ENCODE measurements at regions not wholly inside any gene's neighbourhood (a gene's known extent, or its start where the extent isn't known, plus 50 kb on each side); places are given as distances from the start of the nearest gene placed in this dataset.
"Not testable (repeated sequence)": the region's sequence is repeated elsewhere in the genome, so short reads cannot be mapped to it uniquely, and the experiment has no call there.

DNA sequence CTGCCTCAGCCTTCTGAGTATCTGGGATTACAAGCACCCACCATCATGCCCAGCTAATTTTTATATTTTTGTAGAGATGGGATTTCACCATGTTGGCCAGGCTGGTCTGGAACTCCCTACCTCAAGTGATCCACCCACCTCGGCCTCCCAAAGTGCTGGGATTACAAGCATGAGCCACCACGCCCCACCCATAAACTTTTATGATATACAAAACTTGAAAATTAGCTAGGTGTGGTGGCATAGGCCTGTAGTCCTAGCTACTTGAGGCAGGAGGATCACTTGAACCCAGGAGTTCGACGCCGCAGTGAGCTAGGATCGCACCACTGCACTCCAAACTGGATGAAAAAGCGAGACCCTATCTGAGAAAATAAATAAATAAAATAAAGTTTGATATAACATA, 149.5 kb upstream of the ATF7IP start:
- DNase-seq = not testable (repeated sequence)

DNA sequence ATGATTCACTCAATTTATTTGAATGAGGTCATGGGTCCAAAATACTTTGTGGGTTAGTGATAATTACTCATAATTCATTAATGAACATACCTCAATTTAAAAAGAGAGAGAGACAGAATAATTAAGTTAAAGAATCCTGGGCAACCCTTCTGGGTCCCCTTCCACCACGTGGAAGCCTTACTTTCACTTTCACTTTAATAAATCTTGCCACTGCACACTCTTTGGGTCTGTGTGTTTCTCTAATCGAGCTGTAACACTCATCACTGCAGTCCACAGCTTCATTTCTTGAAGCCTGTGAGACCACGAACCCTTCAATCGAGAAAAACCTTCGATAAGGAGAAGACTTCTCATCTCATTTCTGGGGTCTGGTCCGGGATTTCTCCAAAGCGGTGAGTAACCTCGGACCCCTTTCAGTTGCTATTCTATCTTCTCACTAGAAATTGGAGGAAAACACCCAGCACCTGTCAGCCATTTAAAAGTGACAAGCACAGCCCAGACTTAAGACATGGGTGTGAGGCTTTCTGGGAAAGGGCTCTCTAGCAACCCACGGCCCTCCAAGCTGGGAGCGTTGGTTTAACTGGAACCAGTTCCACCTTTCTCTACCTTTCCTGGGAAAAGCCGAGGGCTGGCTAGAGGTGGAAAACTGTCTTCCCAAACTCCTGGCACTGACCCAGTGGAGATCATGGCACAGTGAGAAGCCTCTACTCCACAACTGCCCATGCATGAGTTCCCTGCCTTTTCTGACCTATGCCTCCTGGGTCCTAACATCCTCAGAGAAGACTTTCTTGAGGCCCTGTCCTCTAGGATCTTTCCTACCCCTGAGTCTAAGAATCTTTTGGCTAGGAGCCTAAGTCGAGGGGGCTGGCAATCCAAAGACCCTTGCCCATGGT, 148.8 kb upstream of the ATF7IP start:
- no peak for DNase-seq

DNA sequence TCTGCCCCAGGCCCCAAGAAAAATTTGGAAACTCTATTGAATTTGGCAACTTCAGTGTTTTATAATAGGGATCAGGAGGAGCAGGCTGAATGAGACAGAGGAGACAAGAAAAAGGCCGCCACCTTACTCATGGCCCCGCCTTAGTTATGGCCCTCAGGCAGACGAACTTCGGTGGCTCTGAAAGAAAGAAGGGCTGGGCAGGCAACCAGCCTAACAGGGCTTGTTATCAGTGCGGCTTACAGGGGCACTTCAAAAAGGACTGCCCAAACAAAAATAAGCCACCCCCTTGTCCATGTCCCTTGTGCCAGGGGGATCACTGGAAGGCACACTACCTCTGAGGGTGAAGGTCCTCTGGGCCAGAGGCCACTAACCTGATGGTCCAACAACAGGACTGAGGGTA, 146.3 kb upstream of the ATF7IP start:
- DNase-seq = no peak

DNA sequence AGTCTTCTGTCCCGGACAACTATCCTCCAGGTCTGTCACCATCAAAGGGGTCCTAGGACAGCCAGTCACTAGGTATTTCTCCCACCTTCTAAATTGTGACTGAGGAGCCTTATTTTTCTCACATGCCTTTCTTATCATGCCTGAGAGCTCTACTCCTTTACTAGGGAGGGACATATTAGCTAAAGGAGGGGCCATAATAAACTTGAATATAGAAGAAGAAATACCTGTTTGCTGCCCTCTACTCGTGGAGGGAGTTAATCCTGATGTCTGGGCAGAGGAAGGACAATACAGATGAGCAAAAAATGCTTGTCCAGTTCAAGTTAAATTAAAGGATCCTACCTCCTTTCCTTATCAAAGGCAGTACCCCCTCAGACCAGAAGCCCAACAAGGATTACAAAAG, 145.8 kb upstream of the ATF7IP start:
- DNase-seq = not testable (repeated sequence)

DNA sequence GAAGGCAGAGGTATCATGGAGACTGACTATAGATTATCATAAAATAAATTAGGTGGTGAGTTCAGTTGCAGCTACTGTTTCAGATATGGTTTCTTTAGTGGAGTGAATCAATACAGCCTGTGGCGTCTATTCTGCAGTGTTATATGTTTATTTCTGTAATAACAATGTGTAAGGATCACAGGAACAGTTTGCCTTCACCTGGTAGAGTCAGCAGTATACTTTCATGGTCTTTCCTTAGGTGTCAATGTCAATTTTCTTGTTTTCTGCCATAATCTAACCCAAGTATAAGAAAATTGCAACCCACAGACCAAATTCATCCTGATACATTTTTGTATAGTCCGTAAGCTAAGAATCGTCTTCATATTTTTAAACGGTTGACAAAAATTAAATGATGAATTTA, 140.4 kb upstream of the ATF7IP start:
- no peak for DNase-seq

DNA sequence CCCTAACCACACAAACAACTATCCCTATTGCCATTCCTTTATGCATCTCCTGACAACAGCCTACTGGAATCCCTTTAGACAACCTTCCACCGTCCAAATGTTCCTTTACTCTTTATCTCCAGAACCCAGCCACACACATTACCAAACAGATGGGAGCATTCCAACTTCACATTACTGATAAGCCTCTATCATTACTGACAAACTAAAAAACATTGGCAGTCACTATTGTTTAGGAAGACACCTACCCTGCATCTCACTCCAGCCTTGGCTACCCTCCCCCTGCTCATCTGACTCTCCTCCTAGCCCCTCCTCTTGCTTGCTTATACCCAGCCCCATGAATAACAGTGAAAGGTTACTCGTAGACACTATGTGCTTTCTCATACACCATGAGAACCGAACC, 130.3 kb upstream of the ATF7IP start:
- DNase-seq = not testable (repeated sequence)

DNA sequence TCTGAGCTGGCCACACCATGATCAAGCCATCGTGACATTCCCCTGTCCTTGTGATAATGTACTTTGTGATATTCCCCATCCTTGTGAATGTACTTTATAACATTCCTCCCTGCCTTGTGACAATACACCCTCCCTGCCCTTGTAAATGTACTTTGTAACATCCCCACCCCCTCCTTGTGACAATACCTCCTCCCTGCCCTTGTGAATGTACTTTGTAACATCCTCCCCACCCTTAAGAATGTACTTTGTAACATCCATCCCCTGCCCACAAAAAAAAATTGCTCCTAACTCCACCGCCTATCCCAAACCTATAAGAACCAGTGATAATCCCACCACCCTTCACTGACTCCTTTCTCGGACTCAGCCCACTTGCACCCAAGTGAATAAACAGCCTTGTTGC, 128.8 kb upstream of the ATF7IP start:
- not testable (repeated sequence) for DNase-seq

DNA sequence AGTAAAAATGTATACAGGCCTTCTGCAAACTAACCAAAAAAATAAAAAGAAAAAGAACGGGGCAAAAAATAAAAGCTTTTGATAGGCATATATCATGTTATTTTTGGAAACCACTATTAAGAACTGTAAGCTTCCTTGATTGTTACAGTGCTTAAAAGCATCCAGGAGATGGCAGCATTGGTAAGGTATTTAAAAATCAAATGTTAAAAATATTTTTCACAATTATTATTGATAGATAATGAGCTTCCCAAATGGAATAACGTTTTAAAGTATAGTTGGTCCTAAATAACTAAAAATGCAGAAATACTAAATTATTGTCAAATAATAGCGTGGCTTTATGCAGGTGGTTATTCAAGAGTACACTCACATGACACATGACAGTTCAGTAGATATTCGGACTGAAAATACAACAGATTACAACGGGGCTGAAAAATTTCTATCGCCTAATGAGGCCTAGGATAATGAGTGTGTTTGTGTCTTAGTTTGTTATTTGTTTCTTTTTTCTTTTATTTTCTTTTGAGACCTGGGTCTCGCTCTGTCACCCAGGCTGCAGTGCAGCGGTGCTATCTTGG, 127.2 kb upstream of the ATF7IP start:
- no peak for DNase-seq

DNA sequence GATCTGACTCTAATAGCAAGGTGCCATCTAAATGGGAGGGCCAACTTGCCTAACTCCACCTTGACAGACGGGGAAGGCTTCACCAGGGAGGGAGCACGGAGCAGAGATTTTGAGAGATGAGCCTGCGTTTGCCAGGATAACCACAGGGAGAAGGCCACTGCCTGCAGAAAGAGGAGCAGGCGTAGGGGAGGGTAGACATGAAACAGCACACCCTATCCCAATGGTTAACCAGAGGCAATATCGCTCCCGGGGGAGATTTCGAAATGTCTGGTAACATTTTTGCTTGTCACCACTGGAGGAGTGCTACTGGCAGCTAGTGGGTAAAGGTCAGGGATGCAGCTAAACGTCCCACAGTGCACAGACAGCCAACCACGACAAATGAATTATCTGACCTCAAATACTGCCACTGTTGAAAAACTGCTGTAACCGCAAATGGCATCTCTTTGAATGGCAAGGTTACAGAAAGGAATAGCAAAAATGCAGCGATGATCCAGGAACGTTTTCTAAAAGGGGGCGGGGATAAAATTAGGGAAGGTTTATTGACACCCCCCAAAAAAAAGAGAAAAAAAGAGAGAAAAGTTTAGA, 126.0 kb upstream of the ATF7IP start:
- no peak for DNase-seq

DNA sequence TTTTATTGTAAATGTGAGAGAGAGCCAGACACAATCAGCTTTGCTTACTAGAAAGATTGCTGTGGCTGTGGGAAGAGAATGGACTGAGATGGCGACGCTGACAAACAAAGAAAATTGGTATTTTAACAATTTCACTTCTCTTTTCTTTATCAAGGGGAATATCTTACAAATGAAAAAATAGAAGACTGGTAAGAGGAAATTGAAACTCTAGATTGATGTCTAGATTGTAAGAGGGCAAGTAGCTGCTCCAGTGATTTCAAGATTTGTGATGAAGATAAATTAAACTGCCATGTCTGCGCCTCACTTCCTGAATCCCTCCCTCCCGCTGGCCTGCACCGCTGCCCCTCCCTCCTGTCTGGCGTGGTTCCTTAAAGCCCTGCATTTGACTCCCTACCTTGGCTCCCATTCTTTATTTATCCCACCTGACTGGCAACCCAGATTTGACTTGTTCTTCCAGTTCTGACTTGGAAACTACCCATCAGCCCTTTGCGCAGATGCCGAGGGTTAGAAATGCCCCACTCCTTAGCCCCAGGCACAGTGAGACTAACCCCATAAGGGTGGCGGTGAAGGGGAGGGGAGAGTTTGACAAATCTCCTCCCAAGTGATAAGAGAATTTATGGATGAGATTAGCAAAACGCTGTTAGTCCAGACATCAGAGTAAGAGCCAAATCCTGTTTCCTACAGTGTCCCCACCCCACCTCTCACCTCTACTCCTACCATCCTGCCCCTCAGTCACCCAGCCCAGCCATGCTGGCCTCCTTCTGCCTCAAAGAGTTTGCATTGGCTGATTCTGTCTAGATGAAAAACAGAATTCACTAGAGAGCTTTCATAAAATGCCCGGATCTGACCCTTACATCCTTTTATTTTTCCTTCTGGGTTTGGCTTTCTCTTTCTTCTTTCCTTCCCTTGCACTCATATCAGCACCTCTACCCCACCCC, 125.3 kb upstream of the ATF7IP start:
- no peak for DNase-seq

DNA sequence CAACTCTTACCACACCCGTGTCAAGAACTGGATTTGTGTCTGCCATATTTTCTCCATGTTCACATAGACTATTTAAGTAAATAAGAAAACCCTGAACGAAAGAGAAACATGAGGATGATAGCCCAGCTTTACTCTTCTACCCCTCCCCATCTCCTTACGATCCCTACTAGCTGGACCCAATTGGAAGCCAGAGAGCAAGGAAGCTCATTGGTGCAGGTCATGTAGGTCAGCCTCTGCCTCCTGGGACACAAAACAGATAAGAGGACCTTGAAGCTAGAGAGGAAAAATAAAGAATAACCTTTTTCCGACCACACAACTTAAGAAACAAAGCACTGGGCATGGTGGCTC, 124.6 kb upstream of the ATF7IP start:
- DNase-seq = no peak

DNA sequence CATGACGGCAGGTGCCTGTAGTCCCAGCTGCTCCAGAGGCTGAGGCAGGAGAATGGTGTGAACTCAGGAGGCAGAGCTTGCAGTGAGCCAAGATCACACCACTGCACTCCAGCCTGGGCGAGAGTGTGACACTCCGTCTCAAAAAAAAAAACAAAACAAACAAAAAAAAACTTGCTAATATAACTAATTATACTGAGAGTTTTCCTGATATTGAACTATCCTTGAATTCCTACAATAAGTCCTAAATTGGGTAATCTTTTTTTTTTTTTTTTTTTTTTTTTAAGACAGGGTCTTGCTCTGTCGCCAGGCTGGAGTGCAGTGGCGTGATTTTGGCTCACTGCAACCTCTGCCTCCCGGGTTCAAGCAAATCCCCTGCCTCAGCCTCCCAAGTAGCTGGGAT, 122.7 kb upstream of the ATF7IP start:
- DNase-seq = not testable (repeated sequence)

DNA sequence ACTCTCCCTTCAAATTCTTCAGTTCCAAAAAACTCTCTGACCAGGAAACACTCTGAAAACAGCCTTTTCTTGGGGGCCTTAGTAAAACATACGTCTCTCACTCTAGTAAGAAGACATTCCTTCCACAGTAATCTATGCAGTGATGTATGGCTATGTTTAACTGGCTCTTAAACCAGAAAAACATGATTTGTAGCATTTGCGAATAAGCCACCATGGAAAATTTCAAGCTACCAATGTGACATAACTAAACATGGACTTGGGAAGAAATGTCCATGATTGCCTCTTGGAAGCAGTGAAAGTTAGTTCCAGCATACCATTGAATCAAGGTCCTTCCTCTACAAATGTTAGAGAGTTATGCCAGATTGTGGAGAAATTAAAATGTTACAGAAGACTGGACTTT, 121.5 kb upstream of the ATF7IP start:
- no peak for DNase-seq

DNA sequence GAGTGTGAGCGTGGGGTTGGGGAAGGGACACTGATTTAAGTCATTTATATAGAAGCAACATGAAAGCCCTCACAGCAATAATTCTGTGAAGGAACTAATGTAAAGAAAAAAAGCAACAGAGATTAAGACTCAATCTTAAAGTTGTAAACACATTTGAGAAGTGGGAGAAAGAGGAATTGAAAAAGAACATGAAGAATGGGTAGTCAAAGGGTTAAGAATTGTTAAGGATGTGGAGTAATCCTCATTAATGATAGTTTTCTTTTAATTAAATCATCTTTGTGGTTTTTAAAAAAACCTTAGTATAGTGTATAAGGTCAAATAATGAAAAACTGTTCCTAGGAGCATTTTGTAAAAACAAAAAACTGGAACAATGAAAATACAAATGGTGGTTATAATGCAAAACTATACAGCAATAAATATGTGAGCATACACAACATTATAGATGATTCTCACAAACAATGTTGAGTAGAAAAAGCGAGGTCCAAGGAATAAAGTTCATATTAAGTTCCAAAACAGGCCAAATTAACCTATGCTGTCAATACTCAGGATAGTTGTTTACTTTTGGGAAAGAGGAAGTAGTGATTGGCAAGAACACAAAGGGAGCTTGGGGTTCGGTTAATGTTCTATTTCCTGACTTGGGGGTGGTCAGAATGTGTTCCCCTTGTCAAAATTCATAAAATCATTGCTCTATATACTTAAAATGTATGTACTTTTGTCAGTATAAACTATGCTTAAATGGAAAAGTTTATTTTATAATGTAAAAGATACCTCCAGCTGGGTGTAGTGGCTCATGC, 120.4 kb upstream of the ATF7IP start:
- DNase-seq = no peak

DNA sequence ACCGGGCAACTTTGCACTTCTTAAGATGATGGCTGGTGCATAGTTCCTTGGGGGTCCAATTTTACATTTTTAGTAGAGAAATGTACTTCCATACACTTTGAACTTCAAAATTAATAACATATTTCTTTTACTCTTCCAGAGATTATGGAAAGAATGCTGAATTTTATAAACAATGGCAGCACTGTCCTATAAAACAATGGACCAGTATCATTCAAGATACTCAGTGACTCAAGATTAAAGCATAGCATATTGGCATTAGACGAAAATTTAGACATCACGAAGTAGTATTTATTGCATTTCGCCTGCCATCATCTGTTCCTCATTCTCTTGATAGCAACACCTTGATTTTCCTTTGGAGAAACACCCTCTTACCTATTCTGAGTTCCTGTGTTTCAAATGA, 118.3 kb upstream of the ATF7IP start:
- DNase-seq = no peak

DNA sequence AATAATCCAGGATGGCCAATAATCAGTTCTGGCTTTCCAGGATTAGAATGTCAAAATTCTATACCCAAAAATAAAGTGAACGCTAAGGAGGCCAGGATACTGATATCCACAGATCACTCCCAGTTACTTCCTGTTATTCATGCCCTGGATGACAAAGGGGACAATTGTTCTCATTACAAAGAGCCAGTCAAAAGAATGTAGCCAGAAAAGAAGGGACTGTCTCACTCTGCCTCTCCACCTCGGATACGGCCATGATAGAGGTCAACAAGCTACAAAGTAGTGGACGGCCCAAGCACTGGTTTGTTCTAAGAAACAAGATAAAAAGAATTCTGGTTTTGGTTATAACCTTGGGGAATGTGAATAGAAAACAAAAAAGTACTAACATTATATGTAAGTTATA, 116.1 kb upstream of the ATF7IP start:
- no peak for DNase-seq

DNA sequence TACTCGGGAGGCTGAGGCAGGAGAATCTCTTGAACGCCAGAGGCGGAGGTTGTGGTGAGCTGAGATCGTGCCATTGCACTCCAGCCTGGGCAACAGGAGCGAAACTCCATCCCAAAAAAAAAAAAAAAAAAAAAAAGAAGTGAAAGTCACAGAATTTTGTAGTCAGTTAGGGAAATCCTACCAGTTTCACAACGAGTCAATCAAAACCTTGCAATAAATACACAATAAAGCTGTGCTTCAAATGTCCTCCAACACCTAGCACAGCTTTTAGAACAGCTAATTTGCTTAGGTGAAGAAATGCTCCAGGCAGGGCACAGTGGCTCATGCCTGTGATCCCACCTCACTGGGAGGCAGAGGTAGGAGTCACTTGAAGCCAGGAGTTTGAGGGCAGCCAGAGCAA, 112.8 kb upstream of the ATF7IP start:
- DNase-seq = no peak

DNA sequence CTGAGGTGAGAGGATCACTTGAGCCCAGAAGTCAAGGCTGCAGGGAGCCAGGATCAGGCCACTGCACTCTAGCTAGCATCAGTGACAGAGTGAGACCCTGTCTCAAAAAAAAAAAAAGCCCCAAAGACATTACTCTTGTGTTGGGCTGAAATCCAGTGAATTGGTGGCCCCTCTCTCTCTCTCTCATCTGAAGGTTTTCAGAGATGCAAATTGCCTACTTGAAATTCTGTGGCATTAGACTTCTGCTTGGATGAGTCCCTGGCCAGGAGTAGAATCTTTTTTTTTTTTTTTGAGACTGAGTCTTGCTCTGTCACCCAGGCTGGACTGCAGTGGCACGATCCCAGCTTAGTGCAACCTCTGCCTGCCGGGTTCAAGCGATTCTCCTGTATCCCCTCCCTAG, 112.0 kb upstream of the ATF7IP start:
- DNase-seq = no peak

DNA sequence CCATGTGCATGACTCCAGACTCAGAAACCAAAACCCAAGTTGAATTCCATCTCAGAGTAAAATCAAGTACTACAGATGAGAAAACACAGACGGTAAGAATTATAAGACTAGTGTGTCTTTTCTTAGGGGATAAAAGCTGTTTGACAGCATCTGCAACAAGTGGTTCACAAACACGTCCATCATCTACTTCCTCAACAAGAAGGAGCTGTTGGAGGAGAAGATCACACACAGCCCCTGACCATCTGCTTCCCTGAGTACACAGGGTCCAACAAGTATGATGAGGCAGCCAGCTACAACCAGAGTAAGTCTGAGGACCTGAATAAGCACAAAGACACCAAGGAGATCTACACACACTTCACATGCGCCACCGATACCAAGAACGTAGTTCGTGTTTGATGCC, 110.7 kb upstream of the ATF7IP start:
- DNase-seq = no peak

DNA sequence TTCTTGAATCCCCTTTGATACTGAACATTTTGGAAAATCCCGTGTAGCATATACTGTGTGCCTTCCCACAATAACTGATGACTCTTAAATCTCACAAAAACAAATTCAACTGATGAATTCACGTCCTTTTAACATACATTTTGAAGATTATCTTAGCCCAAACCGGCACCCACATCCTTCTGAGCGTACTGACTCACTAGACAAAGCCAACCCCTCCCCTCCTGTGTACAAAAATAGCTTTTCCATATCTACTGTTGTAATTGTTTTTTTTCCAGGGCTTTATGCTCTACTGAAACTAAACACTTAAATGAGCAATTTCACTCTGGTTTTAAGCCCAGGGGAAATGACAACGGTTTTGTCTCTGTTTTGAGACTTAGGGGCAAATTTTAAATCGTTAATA, 109.4 kb upstream of the ATF7IP start:
- no peak for DNase-seq

DNA sequence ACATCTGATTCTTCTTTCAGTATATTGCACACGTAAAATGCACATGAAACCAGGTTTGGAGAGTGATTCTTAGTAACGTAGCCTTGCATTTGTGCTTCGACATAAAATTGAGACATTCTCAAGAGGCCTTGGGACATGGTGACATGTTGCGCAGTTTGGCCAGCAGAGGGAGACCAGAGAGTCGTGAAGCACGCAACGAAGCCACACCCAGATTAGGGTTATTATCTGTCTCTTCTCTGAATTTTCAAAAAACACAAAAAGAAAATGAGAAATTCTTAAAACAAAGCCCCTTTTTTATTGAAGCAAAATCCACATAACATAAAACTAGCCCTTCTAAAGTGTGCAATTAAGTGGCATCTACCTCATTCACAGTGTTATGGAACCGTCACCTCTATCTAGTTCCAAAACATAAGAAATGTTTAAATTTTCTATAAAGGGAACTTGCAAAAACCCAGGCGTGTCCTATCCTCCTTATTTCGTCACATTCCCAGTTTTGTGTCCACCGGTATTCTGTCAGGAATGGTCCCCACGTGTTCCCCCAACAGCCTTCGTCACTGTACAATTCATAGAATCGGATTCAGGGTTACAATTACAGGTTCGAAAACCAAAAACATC, 108.8 kb upstream of the ATF7IP start:
- DNase-seq = peak; percentile 1

DNA sequence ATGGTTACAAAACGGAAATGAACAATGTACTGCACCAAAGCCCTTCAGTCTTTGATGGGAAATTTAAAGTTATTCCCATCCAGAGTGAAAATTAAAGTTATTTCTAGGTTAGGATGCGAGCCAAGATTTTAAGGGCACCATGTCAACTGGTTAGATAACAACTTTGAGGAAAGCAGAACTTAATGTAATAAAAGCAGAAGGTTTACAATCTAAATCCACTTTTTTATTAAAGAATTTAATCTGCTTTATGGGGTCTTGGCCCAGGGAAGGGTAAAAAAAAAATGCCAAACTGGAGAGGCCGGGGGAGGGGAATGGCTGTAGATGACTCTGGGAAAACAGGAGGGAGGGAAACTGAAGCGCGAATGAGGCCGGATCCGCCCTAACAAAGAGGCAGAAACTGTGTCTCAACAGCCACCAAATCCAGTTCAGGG, 108.2 kb upstream of the ATF7IP start:
- DNase-seq = no peak

All from NK-92 treated with Interleukin-12 subunit alpha and Interleukin-12 subunit beta, amount 100 ng/mL, for 24 hours (cell line).